ENCODE measurements at regions not wholly inside any gene's neighbourhood (a gene's known extent, or its start where the extent isn't known, plus 50 kb on each side); places are given as distances from the start of the nearest gene placed in this dataset.
"Not testable (repeated sequence)": the region's sequence is repeated elsewhere in the genome, so short reads cannot be mapped to it uniquely, and the experiment has no call there.

- Histone ChIP-seq H2AFZ (ENCODE audit: low read depth, low read length) (0 out of 2 replicates have a peak overlapping the region, but pooled peaks have one; percentile 28), H3K27ac (ENCODE audit: low read length) (no peak overlapping the region), H3K9me3 (ENCODE audit: insufficient read depth, low read length) (no peaks in the 10 kb centered on the region), H3K36me3 (replicated peaks; ENCODE audit: low read depth, low read length) (no peaks in the 10 kb centered on the region), H3K79me2 (ENCODE audit: low read length) (no peaks in the 10 kb centered on the region), H3K4me2 (ENCODE audit: low read length) (no peak overlapping the region), H3K9ac (ENCODE audit: low read length) (no peak overlapping the region), H4K20me1 (ENCODE audit: insufficient read depth, low read length) (no peaks in the 10 kb centered on the region), H3K4me1 (ENCODE audit: low read length) (no peaks in the 10 kb centered on the region), H3K27me3 (ENCODE audit: low read depth, low read length) (no peaks in the 10 kb centered on the region), H3K4me3 (ENCODE audit: low read length) (no peak overlapping the region)
- TF ChIP-seq CTCF (IDR thresholded peaks at IDR 0.05; ENCODE audit: low read depth, low read length), result no peak
- no peak for TF ChIP-seq EZH2phosphoT487 (IDR thresholded peaks at IDR 0.05; ENCODE audit: low read depth)
Observed at GRCh38 chr1:188620236-188620635, 1791.5 kb downstream of the PLA2G4A start.

GRCh38 chr1:188641566-188642211 lies 1812.9 kb downstream of the PLA2G4A start:
- Histone ChIP-seq H3K36me3 (replicated peaks; ENCODE audit: low read depth, low read length) (no peaks in the 10 kb centered on the region), H3K9me3 (ENCODE audit: insufficient read depth, low read length) (no peaks in the 10 kb centered on the region), H3K4me1 (ENCODE audit: low read length) (peaks cover 9% of the 10 kb centered on the region), H3K79me2 (ENCODE audit: low read length) (no peaks in the 10 kb centered on the region), H3K9ac (ENCODE audit: low read length) (no peak overlapping the region), H3K27me3 (ENCODE audit: low read depth, low read length) (no peaks in the 10 kb centered on the region), H4K20me1 (ENCODE audit: insufficient read depth, low read length) (no peaks in the 10 kb centered on the region), H3K4me3 (ENCODE audit: low read length) (no peak overlapping the region), H3K27ac (ENCODE audit: low read length) (no peak overlapping the region), H2AFZ (ENCODE audit: low read depth, low read length) (no peak overlapping the region), H3K4me2 (ENCODE audit: low read length) (no peak overlapping the region)
- TF ChIP-seq CTCF (IDR thresholded peaks at IDR 0.05; ENCODE audit: low read depth, low read length) (no peak), EZH2phosphoT487 (IDR thresholded peaks at IDR 0.05; ENCODE audit: low read depth) (no peak)

DNA sequence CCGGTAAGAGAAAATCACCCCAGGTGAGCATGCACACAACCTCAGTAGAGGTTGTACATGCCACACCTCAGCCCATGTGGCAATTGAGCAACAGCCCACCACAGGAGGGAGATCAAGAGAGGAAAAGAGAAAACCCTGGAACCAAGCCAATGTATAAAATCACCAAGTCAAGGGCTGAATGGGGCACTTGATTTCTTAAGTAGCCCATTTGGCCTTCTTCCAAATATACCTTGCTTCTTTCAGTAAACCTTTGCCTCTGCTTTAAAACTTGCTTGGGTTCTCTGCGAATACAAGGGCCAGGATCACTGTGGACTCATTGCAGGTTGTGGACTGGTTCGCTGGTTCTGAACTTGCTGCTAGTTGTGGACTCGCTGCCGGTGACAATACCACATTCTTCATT lies 1814.0 kb downstream of the PLA2G4A start:
- Histone ChIP-seq H3K27me3 (ENCODE audit: low read depth, low read length) (no peaks in the 10 kb centered on the region), H3K36me3 (replicated peaks; ENCODE audit: low read depth, low read length) (no peaks in the 10 kb centered on the region), H2AFZ (ENCODE audit: low read depth, low read length) (no peak overlapping the region), H3K4me1 (ENCODE audit: low read length) (peaks cover 9% of the 10 kb centered on the region), H4K20me1 (ENCODE audit: insufficient read depth, low read length) (no peaks in the 10 kb centered on the region), H3K9me3 (ENCODE audit: insufficient read depth, low read length) (no peaks in the 10 kb centered on the region), H3K4me3 (ENCODE audit: low read length) (no peak overlapping the region), H3K79me2 (ENCODE audit: low read length) (no peaks in the 10 kb centered on the region), H3K27ac (ENCODE audit: low read length) (no peak overlapping the region), H3K4me2 (ENCODE audit: low read length) (no peak overlapping the region), H3K9ac (ENCODE audit: low read length) (no peak overlapping the region)
- no peak for TF ChIP-seq CTCF (IDR thresholded peaks at IDR 0.05; ENCODE audit: low read depth, low read length)
- TF ChIP-seq EZH2phosphoT487 (IDR thresholded peaks at IDR 0.05; ENCODE audit: low read depth), result no peak

DNA sequence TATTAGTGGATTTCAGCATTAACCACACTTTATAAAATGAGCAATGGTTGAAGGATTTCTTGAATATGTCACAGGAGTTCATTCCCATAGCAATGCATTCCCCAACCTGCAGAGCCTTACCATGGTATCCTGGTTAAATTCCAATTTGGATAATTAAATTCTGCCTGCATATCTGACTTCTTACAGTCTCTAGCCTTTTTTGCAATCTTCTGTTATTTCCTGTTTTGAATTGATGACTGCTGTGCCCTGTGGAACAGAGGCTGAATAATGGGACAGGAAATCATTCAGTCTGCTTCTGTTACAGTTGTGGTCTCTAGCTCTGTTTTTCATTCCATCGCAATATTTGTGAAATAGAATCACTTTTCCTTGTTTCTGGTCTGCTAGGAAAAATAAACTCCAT lies 1823.9 kb downstream of the PLA2G4A start:
- Histone ChIP-seq H3K4me3 (ENCODE audit: low read length) (no peak overlapping the region), H3K27ac (ENCODE audit: low read length) (no peak overlapping the region), H3K4me1 (ENCODE audit: low read length) (no peaks in the 10 kb centered on the region), H3K4me2 (ENCODE audit: low read length) (no peak overlapping the region), H3K36me3 (replicated peaks; ENCODE audit: low read depth, low read length) (no peaks in the 10 kb centered on the region), H3K9ac (ENCODE audit: low read length) (no peak overlapping the region), H4K20me1 (ENCODE audit: insufficient read depth, low read length) (no peaks in the 10 kb centered on the region), H3K79me2 (ENCODE audit: low read length) (no peaks in the 10 kb centered on the region), H3K9me3 (ENCODE audit: insufficient read depth, low read length) (no peaks in the 10 kb centered on the region), H2AFZ (ENCODE audit: low read depth, low read length) (no peak overlapping the region), H3K27me3 (ENCODE audit: low read depth, low read length) (no peaks in the 10 kb centered on the region)
- TF ChIP-seq CTCF (IDR thresholded peaks at IDR 0.05; ENCODE audit: low read depth, low read length) (no peak), EZH2phosphoT487 (IDR thresholded peaks at IDR 0.05; ENCODE audit: low read depth) (no peak)

DNA sequence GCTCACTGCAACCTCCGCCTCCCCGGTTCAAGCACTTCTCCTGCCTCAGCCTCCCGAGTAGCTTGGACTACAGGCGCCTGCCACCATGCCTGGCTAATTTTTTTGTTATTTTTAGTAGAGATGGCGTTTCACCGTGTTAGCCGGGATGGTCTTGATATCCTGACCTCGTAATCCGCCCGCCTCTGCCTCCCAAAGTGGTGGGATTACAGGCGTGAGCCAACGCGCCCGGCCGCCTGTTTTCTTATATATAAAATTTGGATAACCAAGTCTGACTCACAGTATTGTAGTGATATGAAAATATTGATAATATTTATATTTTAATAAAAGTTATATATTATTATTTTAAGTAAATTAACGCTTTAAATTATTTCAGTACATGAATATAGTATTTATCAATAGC lies 1821.7 kb downstream of the BRINP3 start:
- H3K4me2 ChIP-seq (ENCODE audit: low read length), result not testable (repeated sequence)

More for the DNA sequence above, 1821.7 kb downstream of the BRINP3 start:
- H3K27ac ChIP-seq (ENCODE audit: low read length); H3K27me3 ChIP-seq (ENCODE audit: low read depth, low read length); H3K36me3 ChIP-seq (replicated peaks; ENCODE audit: low read depth, low read length); H3K4me3 ChIP-seq (ENCODE audit: low read length); H2AFZ ChIP-seq (ENCODE audit: low read depth, low read length); H4K20me1 ChIP-seq (ENCODE audit: insufficient read depth, low read length); H3K79me2 ChIP-seq (ENCODE audit: low read length); H3K9me3 ChIP-seq (ENCODE audit: insufficient read depth, low read length); H3K9ac ChIP-seq (ENCODE audit: low read length); H3K4me1 ChIP-seq (ENCODE audit: low read length): not testable (repeated sequence)

All from OCI-LY3 (cell line).